Stimulated activated CD8-positive, alpha-beta memory T cell treated with anti-CD3 and anti-CD28 coated beads, Interleukin-7, amount 100 ng/mL, for 48 hours (primary cell): ENCODE measurements at regions not wholly inside any gene's neighbourhood (a gene's known extent, or its start where the extent isn't known, plus 50 kb on each side); places are given as distances from the start of the nearest gene placed in this dataset.

ENCODE experiments used
- DNase-seq, 2 donors: peaks; one replicate each; pipeline ENCODE4 v3.0.0-alpha.2; 2020; ENCODE audit warnings: low read depth in 1 of 2; ENCODE audit errors: extremely low read depth in 1 of 2

GRCh38 chr3:117958027-117958426 lies 1076.6 kb downstream of the IGSF11 start:
- no peak for DNase-seq

DNA sequence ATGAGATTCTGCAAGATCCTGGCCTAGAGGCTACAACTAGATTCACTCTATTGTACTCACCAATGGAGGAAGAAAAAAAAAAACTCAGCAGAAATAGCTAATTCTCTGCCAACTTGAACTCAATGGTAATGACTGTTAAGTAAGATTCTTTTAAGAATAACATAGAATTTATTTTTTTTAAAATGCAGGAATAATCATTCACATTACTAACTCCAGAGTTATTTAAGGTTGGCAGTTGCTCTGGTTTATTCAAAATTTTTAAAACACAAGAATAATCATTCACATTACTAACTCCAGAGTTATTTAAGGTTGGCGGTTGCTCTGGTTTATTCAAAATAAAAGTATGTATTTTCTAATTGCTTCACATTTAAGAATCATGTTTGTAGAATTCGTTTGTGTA lies 1071.9 kb downstream of the IGSF11 start:
- no peak for DNase-seq

GRCh38 chr3:117963858-117964257 lies 1070.8 kb downstream of the IGSF11 start:
- no peak for DNase-seq

GRCh38 chr3:117964814-117965213 lies 1069.8 kb downstream of the IGSF11 start:
- DNase-seq = no peak

- no peak for DNase-seq
These were observed 1057.0 kb downstream of the IGSF11 start for GRCh38 chr3:117977504-117978228.

GRCh38 chr3:117979466-117979865 lies 1055.2 kb downstream of the IGSF11 start:
- DNase-seq = no peak

- DNase-seq = no peak
These were observed 1047.4 kb downstream of the IGSF11 start for GRCh38 chr3:117987256-117987655.

DNA sequence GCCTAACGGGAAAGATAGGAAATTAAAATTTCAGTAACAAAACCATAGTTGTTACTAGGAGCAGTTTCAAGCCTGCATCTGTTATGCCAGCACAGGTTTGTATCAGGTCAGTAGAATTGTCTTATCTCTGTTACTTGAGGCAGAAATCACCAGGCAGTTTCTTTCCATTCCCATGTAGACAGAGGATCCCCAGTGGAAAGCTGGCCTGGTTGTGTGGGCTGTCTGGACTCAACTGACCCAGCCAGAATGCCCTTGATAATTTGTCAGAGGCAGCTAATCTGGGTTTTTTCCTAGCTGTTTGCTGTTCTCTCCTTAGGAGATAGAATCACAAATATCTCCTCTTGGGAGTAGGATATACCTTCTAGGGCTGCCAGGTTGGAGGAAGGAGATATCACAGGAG lies 1044.7 kb downstream of the IGSF11 start:
- DNase-seq = no peak

DNA sequence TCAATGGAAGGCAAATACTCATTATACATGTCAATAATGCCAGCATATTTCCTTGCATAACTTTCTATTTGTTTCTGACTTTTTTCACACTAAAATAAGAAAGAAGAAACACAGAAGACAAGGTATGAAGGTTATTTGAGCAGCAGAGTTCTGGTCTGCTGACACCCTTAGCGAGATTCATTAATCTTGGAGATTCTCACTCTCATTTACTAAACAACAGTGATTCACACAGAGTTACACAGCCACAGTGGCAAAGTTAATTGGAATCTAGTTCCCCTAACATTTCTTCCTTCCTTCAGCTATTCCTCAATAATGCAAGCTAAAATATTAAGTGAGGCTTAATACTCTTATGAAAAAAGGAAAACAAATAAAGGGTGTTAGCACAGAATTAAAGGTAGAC lies 1044.0 kb downstream of the IGSF11 start:
- DNase-seq = no peak

- no peak for DNase-seq
These were observed 1038.7 kb downstream of the IGSF11 start for GRCh38 chr3:117995842-117996437.

DNA sequence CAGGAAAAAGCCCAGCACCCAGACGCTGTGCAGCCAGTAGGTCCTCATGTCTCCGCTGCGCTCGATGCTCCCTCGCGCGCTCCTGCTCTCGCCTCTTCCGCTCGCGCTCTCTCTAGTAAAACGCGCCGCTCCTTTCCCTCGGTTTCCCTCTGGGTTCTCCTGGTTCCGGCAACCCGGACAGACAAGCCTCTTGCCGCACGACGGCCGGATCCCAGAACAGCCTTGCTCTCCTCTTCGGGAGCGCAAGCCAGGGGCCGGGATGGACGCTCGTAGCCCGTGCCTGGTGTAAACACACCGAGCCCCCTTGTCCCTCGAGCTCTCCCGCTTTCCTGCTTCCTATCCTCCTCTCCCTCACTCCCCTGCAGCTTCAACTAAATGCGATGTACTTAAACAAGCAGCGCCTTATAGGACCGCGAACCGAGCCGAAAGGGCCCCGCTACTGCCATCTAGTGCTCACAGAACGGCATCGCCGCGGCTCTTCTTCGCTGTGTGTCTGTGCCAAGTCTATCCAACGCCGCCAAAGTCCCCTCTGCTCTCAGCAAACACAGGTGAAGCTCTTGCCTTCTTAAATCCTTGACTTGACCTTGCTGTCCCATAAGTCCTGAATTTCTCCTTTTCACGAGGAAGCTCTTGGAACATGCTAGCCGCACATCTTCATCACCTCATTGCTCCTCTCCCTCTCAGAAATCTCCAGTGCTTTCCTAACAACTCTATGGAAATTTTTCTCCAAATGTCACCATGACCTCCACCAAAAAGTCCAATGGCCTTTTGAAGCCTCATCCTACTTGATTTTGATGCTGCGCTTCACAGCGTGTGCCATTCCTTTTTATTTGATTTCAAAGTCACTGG lies 1037.2 kb downstream of the IGSF11 start:
- peak; percentile 13 to 20 for DNase-seq

GRCh38 chr3:117998071-117998470 lies 1036.6 kb downstream of the IGSF11 start:
- DNase-seq = no peak

- no peak for DNase-seq
These were observed 1034.4 kb downstream of the IGSF11 start for GRCh38 chr3:118000219-118000618.

GRCh38 chr3:118001380-118001779 lies 1033.3 kb downstream of the IGSF11 start:
- DNase-seq = no peak

- no peak for DNase-seq
These were observed 1022.7 kb downstream of the IGSF11 start for GRCh38 chr3:118011910-118012309.

DNA sequence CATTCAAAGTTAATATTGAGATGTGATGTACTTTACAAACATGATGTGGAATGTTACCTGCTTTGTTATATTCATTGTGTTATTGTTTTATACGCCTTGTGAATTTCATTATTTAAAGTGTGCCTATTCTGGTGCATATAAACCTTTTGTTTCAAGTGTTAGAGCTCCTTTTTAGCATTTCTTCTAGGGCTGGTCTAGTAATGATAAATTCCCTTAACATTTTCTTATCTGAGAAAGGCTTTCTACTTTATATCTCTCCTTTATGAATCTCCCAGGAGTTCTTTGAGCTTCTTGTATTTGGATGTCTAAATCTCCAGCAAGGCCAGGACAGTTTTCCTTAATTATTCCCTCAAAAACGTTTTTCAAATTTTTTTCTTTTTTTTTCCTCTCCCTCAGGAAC lies 1005.6 kb downstream of the IGSF11 start:
- no peak for DNase-seq

DNA sequence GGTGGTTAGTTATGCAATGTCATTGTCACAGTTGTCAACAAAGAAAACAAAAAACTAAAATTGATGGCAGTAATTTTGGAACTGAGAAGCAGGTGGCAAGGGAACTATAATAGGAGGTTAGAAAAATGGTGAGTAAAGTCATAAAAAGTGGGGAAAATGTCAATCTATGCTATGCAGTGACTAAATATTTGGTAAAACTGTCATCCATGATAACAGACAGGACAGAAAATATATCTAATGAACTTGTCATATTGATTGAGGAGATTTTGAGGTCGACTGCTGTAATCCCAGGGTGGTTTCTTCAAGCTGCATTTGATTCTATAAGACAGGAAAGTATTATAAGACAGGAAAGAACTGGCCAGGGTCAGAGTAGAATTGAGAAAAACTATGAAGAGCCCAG lies 998.4 kb downstream of the IGSF11 start:
- DNase-seq = no peak

DNA sequence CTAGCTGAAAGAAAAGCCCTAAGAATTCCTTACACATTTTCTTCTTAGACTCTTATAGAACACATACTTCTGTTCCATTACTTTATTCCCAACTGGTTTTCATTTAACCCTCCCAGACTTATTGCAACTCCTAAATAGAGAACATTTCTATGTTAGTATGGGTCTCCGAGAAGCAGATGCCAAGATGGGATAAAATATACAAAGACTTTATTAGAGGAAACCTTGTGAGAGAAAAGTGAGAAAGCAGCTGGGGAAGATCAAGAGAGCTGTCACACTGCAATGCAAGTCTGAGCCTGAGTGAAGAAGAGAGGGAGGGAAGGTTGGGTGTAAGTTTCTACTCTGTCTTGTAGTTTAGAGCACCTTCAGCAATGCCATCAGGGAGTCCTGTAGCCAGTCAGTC lies 979.3 kb downstream of the IGSF11 start:
- no peak for DNase-seq

DNA sequence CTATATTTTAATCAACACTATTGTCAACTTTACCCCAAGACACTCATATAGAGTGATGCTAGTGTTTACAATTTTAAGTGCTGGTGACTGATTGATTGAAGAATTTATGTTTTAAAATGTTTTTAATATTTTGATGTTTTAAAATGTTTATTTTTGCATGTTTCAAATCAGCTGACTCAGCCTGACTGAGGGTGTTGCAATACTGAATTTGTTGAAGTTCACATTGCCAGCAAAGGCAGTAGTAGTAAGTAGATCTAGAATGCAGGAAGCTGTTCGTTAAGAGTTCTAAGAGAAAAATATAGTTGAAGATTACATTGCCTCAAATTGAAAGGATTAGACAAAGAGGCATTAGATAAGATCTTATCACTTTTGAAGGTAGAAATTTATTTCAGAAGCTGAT lies 977.6 kb downstream of the IGSF11 start:
- DNase-seq = no peak

DNA sequence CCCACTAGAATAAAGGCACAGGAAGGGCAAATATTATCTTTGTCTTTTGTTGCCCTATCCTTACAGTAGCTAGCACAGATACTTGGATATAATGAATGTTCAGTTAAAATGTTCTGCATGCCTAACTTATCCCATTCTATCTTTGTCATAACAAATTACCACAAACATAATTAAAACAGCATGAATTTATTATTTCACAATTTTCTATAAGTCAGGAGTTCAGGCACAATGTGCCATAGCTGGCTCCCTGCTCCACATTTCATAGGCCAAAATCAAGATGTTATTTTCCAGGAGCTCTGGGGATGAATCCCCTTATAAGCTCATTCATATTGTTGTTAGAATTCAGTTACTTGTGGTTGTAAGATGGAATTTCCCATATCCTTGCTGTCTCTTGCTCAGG lies 975.5 kb downstream of the IGSF11 start:
- DNase-seq = no peak

- DNase-seq = no peak
These were observed 967.2 kb downstream of the IGSF11 start for GRCh38 chr3:118067439-118067838.

DNA sequence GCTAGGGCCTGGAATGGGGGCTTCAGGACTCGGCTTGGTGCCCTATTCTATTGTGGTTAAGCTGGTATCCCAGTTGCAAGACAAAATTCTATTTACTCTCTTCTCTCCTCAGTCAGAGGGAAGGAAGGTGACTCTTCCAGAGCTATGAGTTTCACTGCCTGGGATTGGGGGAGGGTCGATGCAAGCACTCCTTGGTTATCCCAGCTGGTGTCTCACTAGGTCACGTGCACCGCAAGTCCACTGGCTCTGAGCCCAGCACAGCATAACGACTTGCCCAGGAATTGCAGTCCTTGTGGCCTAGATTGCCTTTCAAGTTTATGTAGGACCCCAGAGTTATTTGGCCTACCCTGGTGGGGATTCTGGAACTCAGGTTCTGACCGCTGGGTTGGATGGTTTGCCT lies 958.8 kb downstream of the IGSF11 start:
- no peak for DNase-seq
